GM18873 (cell line): ENCODE measurements at regions not wholly inside any gene's neighbourhood (a gene's known extent, or its start where the extent isn't known, plus 50 kb on each side); places are given as distances from the start of the nearest gene placed in this dataset.
"Not testable (repeated sequence)": the region's sequence is repeated elsewhere in the genome, so short reads cannot be mapped to it uniquely, and the experiment has no call there.

Experiments
- ATAC-seq: cut with Tn5 transposase; IDR thresholded peaks from one replicate; pipeline ENCODE4 v1.9.1; 2021; ENCODE audit warnings: mild to moderate bottlenecking, moderate library complexity, moderate number of reproducible peaks; ENCODE audit not compliant: unreplicated experiment, low FRiP score

DNA sequence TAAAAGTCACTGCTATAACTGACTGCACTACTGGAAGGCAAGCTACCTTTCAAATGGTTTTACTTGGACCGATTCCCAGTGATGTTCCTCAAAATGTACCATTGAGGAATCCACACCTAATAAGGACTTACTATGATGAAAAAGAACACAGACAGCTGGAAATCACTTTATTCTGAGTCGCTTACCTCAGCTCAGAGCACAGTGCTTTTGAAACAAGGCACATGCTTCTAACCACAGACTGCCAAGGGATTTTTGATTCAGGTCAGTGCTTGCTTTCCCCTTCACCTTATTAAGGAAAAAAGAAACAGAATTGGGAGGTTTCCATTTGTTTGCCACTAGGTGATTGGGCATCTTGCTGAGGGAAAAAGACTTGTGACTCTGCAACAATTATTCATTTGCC is 707.5 kb upstream of the FSHR start:
- no peak for ATAC-seq

DNA sequence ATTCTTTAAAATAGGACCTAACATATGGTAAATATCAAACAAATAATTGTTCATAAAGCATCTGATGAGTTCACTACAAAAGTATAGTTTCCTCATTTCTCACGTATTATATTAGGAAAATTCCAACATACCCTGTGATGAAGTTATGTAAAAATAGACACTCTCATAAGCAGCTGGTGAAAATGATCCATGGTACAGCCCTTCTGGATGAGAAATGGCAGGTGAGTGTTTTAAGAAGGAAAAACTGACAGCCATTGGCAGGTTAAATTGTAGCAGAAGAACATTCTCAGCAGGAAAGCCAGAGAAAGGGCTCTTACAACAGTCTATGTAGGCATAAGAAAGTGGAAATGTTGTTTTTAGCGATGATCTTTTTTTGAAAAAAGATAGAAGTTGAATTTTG is 706.5 kb upstream of the FSHR start:
- no peak for ATAC-seq

- ATAC-seq, result no peak
Measured at GRCh38 chr2:49860170-49860569, 705.9 kb upstream of the FSHR start.

GRCh38 chr2:49858657-49859056 is 704.3 kb upstream of the FSHR start:
- no peak for ATAC-seq

DNA sequence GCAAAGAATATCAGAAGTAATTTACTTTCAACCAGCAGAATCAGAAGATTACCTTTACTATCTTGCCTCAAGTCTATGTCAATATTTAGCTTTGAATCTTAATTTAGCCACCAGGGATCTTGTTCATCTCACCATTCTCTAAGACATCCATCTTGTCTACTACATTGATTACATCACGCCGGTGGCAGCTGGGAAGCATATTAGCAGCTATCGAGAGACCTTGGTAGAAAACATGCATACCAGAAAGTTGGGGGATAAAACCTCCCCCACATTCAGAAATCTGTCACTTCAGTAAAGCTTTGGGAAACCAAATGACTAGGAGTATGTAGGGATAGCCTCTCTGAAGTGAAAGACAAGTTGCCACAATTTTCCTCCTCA is 703.8 kb upstream of the FSHR start:
- no peak for ATAC-seq

DNA sequence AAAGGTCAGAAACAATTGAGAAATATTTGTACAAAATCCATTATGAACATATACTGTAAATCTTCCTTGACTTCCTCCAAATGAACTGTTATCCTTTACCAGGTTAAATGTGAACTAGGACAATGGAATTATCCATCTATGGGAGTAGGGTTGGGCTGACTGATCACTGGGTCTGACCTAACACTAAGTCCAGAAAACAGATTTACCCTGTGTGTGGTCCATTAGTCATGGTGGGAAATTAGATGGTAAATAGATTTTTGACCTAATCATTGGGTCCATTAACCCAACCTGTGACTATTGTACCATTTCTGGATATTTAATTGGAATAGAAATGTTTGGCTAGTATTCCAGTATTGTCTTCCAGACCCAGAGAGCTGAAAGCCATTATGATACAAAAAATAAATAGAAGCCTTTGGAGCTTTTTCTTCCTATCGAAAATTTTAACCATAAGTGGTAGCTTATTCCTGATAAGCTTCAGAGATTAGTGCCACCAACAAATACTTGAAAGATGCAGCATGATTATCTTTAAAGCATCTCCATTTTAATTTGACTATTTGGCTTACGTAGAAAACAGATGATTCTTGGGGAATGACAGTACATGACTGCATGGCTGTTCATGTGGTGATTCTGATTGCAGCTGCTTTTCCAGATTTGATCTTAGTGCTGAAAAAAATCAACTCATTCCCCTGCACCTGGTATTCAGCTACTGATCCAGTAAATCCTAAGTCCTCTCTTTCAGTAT is 703.2 kb upstream of the FSHR start:
- no peak for ATAC-seq

DNA sequence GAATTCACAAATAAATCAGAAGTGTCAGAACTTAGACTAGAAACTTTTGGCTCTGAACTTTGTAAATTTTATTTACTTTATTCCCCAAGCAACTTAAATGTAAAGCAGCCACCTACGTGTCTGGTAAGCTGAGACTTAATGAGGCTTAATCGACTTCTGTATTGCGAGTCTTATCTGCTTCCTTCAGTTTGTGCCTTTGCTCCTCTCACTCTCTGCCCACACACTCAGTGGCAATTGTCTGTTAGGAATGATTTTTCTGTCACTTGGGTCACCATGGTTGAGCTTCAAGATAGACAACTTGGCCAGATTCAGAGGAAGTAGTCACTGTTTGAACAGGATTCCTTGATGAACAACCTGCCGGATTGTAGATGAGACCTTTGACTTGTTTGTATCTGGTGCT is 691.4 kb upstream of the FSHR start:
- no peak for ATAC-seq

DNA sequence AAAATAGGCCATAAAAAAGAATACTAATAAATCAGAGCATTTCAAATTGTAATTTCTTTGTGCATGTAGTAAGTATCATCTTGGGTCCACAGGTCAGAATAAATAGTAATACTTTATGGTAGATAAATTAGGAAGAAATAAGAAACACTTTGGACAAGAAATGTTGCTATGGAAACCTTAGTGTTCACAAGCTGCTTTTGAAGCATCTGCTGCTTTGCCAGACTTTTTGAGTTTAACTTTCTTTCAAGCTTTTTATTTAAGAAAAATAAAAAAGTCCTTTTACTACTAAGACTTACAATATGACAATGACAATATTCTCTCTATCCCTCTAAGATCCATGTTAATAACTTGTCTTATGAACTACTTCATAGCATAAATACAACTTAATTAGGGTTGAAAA is 690.7 kb upstream of the FSHR start:
- no peak for ATAC-seq

GRCh38 chr2:49844113-49844512 is 689.8 kb upstream of the FSHR start:
- ATAC-seq, result not testable (repeated sequence)

GRCh38 chr2:49843314-49843713 is 689.0 kb upstream of the FSHR start:
- ATAC-seq, result no peak

DNA sequence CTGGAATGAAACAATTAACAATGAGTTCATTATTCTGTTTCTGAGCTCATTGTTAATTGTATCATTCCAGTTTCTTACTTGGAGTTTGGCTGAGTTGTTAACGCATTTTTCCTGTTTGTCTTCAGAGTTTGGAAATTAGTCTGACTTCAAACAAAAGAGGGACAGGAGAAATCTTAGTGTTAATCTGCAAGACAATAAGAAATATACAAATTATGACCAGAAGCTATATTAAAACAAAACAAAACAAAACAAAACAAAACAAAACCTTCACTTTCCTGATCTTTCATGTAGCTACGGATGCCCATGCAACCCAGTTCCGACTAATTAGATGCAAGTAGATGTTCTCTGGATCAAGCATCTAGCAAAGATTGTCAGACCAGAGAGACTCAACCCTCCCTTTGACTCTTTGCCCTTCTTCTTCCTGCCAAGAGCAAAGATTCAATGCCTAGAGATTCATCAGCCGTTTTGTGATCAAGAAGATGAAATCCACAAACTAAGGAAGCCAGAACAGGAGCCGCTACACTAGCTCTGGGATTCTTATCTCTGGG is 686.2 kb upstream of the FSHR start:
- ATAC-seq, result no peak

DNA sequence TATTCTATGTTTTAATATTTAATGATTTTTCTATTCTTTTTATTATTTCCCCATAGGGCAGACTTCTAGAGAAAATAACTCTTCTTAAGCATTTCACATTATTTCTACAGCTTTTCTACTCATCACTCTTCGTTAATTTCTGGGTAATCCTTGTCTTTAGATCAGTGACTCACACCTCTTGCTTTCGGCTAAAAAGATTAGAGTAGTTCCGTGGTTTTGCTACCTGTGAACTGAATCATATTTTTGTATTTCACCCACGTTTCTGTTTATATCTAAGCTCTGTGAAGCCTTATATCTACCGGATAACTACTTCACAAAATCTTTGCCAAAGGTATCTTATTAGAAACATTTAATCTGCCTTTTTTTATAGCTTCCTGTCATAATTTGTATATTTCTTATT is 685.5 kb upstream of the FSHR start:
- ATAC-seq, result no peak

- no peak for ATAC-seq
Measured at GRCh38 chr2:49837561-49838293, 683.4 kb upstream of the FSHR start.

GRCh38 chr2:49836017-49836416 is 681.7 kb upstream of the FSHR start:
- no peak for ATAC-seq

- no peak for ATAC-seq
Measured at GRCh38 chr2:49834433-49834832, 680.1 kb upstream of the FSHR start.

- ATAC-seq, result no peak
Measured at GRCh38 chr2:49832555-49832954, 678.2 kb upstream of the FSHR start.

DNA sequence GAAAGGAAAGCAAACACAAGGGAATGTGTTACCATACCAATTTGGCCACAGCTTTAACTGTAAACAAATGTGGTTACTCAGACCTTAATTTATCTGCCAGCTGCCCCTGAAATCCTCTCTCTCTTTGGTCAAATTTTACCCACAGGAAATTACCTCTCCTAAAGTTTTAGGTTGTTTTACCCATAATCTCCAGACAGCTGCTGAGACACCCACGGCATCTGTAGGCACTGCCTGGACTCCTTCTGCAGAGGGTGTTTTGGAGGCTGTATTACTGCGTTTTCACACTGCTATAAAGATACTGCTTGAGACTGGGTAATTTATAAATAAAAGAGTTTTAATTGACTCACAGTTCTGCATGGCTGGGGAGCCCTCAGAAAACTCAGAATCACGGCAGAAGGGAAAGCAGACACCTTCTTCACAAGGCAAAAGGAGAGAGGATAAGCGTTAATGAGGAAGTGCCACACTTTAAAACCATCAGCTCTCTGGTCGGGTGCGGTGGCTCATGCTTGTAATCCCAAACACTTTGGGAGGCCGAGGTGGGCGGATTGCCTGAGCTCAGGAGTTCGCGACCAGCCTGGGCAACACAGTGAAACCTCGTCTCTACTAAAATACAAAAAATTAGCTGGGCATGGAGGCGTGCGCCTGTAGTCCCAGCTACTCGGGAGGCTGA is 677.5 kb upstream of the FSHR start:
- ATAC-seq, result no peak

GRCh38 chr2:49830846-49831245 is 676.5 kb upstream of the FSHR start:
- no peak for ATAC-seq

- ATAC-seq, result no peak
Measured at GRCh38 chr2:49827366-49827765, 673.1 kb upstream of the FSHR start.

GRCh38 chr2:49813208-49813607 is 658.9 kb upstream of the FSHR start:
- ATAC-seq, result no peak

DNA sequence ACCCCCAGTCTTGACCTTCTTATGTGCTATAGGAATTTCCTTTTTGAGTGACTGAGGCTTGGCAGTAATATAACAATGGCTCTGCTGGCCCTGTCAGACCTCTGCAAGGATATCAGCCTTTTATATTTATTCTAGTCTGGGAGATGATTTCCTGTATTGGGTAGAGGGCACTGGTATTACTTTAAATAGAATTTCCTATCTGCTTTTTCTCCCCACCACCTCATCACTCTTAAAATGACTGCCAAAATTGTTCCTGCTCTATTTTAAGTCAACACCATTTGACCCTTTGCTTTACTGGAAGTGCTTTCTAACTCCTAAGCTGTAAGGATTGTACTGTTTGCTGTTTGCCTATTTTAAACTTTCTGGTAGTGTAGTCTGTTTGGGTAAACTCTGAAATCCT is 658.4 kb upstream of the FSHR start:
- ATAC-seq, result no peak
